ENCODE measurements at regions not wholly inside any gene's neighbourhood (a gene's known extent, or its start where the extent isn't known, plus 50 kb on each side); places are given as distances from the start of the nearest gene placed in this dataset.

DNA sequence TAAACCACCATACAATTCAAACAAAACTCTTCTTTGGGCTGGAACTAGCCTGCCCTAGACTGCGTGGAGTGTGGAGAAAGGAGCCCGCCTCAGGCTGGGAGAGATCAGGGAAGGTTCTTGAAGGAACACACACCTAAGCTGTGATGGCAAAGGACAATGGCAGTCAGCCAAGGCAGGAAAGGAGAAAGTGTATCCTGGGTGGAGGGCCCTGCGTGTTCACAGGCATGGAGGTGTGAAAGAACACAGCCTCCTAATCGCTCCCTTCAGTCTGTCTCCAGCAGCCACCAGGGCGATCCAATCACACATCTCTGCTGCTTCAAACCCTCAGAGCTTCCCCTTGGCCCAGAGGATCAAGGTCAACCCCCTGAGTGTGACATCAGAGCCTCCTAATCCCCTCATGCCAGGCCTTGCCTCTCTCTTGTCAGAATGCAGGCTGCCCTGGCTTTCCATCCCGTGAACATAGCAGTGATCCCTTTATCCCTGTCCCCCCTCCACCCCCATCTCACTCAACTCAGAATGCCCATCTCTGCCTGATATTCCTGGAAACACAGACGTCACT lies 173.0 kb downstream of the KATNIP start:
- TF ChIP-seq, protein P1, sequence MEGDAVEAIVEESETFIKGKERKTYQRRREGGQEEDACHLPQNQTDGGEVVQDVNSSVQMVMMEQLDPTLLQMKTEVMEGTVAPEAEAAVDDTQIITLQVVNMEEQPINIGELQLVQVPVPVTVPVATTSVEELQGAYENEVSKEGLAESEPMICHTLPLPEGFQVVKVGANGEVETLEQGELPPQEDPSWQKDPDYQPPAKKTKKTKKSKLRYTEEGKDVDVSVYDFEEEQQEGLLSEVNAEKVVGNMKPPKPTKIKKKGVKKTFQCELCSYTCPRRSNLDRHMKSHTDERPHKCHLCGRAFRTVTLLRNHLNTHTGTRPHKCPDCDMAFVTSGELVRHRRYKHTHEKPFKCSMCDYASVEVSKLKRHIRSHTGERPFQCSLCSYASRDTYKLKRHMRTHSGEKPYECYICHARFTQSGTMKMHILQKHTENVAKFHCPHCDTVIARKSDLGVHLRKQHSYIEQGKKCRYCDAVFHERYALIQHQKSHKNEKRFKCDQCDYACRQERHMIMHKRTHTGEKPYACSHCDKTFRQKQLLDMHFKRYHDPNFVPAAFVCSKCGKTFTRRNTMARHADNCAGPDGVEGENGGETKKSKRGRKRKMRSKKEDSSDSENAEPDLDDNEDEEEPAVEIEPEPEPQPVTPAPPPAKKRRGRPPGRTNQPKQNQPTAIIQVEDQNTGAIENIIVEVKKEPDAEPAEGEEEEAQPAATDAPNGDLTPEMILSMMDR (IDR thresholded peaks at IDR 0.05) = no peak
- no peak for TF ChIP-seq POLR2A (IDR thresholded peaks at IDR 0.05)

All from heart left ventricle (tissue), 13 donors.